ENCODE measurements at regions not wholly inside any gene's neighbourhood (a gene's known extent, or its start where the extent isn't known, plus 50 kb on each side); places are given as distances from the start of the nearest gene placed in this dataset.

- H3K4me3 ChIP-seq (ENCODE audit: low read depth in 1 of 2, low read length in 1 of 2): no peak overlapping the region
- H3K36me3 ChIP-seq: no peaks in the 10 kb centered on the region
- no peaks in the 10 kb centered on the region for H3K9me3 ChIP-seq
- no peaks in the 10 kb centered on the region for H3K27me3 ChIP-seq
- no peak for TF ChIP-seq CTCF (IDR thresholded peaks at IDR 0.05)
- no peaks in the 10 kb centered on the region for H3K4me1 ChIP-seq (ENCODE audit: control insufficient read depth in 1 of 2, insufficient read depth in 1 of 2, low read depth in 1 of 2, low read length in 1 of 2)
- H3K27ac ChIP-seq: no peak overlapping the region
These were observed 208.0 kb downstream of the SPRY2 start for GRCh38 chr13:80132741-80133601.

- Histone ChIP-seq H3K27ac (no peak overlapping the region), H3K27me3 (no peaks in the 10 kb centered on the region), H3K36me3 (no peaks in the 10 kb centered on the region), H3K9me3 (no peaks in the 10 kb centered on the region), H3K4me3 (ENCODE audit: low read depth in 1 of 2, low read length in 1 of 2) (no peak overlapping the region), H3K4me1 (ENCODE audit: control insufficient read depth in 1 of 2, insufficient read depth in 1 of 2, low read depth in 1 of 2, low read length in 1 of 2) (no peaks in the 10 kb centered on the region)
- TF ChIP-seq CTCF (IDR thresholded peaks at IDR 0.05): no peak
These were observed 209.7 kb downstream of the SPRY2 start for GRCh38 chr13:80131204-80131603.

- TF ChIP-seq CTCF (IDR thresholded peaks at IDR 0.05): no peak
These were observed 214.4 kb downstream of the SPRY2 start for GRCh38 chr13:80126389-80127068.

GRCh38 chr13:80123945-80124344, 217.0 kb downstream of the SPRY2 start:
- H3K27ac ChIP-seq: no peak overlapping the region
- no peaks in the 10 kb centered on the region for H3K4me1 ChIP-seq (ENCODE audit: control insufficient read depth in 1 of 2, insufficient read depth in 1 of 2, low read depth in 1 of 2, low read length in 1 of 2)
- H3K9me3 ChIP-seq: no peaks in the 10 kb centered on the region
- H3K4me3 ChIP-seq (ENCODE audit: low read depth in 1 of 2, low read length in 1 of 2): no peak overlapping the region
- H3K36me3 ChIP-seq: no peaks in the 10 kb centered on the region
- TF ChIP-seq CTCF (IDR thresholded peaks at IDR 0.05): no peak
- H3K27me3 ChIP-seq: no peaks in the 10 kb centered on the region

More at GRCh38 chr13:80126389-80127068, 214.4 kb downstream of the SPRY2 start:
- H3K27me3 ChIP-seq: no peaks in the 10 kb centered on the region
- no peak overlapping the region for H3K27ac ChIP-seq
- no peaks in the 10 kb centered on the region for H3K36me3 ChIP-seq
- no peak overlapping the region for H3K4me3 ChIP-seq (ENCODE audit: low read depth in 1 of 2, low read length in 1 of 2)
- no peaks in the 10 kb centered on the region for H3K9me3 ChIP-seq
- H3K4me1 ChIP-seq (ENCODE audit: control insufficient read depth in 1 of 2, insufficient read depth in 1 of 2, low read depth in 1 of 2, low read length in 1 of 2): no peaks in the 10 kb centered on the region

GRCh38 chr13:80121038-80121437, 219.9 kb downstream of the SPRY2 start:
- no peaks in the 10 kb centered on the region for H3K4me1 ChIP-seq (ENCODE audit: control insufficient read depth in 1 of 2, insufficient read depth in 1 of 2, low read depth in 1 of 2, low read length in 1 of 2)
- H3K27ac ChIP-seq: no peak overlapping the region
- no peaks in the 10 kb centered on the region for H3K9me3 ChIP-seq
- H3K36me3 ChIP-seq: no peaks in the 10 kb centered on the region
- no peak overlapping the region for H3K4me3 ChIP-seq (ENCODE audit: low read depth in 1 of 2, low read length in 1 of 2)
- H3K27me3 ChIP-seq: no peaks in the 10 kb centered on the region
- no peak for TF ChIP-seq CTCF (IDR thresholded peaks at IDR 0.05)
